Femur (tissue), 1 donor: ENCODE measurements at regions not wholly inside any gene's neighbourhood (a gene's known extent, or its start where the extent isn't known, plus 50 kb on each side); places are given as distances from the start of the nearest gene placed in this dataset.
"Not testable (repeated sequence)": the region's sequence is repeated elsewhere in the genome, so short reads cannot be mapped to it uniquely, and the experiment has no call there.

Source experiments
- DNase-seq: peaks from one replicate; pipeline ENCODE4 v3.0.0-alpha.2; 2017

- not testable (repeated sequence) for DNase-seq
These were observed 82.0 kb upstream of the ADRB2 start for GRCh38 chr5:148744380-148744779.

DNA sequence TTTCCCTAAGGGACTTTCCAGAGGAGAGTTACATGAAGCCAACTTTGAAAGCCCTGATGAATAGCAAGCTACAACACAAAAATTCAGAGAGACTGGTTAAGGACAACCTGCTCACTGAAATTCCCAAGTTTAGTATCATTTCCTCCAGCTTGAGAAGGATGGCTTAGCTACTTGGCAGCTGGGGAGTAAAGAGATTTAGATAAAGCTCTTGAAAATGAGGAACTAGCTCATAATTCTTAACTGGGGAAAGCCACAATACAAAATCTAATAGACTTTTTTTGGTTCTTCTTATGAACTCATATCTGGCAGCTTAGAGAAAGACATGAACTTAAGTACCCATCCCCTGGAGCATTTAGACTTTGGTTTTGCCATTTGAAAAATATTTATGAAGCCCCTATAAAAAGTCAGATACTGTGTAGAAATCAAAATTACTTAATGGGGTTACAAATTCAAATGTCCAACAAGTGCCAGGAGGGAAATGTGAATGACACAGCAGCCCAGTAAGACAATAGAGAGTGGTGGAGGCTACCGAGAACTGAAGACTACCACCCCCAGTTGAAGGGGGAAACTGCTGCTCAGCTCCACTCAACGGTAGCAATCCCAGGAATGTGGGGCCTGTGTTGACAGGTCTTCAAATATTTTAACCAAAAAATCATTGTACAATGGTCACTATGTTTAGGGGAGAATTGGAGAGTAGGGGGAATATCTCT, 79.4 kb upstream of the ADRB2 start:
- no peak for DNase-seq

- DNase-seq: no peak
These were observed 78.9 kb upstream of the ADRB2 start for GRCh38 chr5:148747536-148747906.

DNA sequence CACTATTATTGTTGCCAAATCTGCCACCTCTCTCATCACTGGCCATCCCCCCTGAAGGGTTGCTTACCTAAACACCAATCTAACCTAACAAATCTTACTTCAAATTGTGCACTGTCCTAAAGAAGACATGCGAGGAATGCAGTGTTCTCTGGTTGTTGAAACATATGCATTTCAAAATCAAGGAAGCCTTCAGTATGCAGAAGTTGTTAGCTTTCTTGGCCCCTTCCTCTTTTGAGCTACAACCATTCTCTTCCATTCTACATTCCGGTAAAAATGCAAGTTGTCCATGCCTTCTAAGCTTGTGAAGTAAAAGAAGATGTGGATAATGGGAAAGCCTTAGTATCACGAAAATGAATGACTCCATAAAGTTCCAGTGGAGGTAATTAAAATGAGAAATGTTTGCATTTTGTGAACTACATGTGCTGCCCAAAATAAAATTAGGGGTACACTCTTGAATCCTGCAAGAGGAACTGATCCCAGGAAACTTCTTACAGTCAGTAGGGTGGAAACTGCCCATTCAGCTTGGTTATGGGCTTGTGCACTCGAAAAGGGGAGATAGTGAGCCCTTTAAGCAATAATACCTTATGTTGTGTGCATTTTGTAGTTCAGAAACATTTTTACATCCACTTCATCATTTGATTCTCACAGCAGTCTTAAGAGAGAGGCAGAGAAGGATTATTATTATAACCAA, 77.6 kb upstream of the ADRB2 start:
- DNase-seq: no peak

- DNase-seq: no peak
These were observed 75.8 kb upstream of the ADRB2 start for GRCh38 chr5:148750614-148751013.

GRCh38 chr5:148751025-148751424, 75.4 kb upstream of the ADRB2 start:
- DNase-seq: no peak

- not testable (repeated sequence) for DNase-seq
These were observed 74.0 kb upstream of the ADRB2 start for GRCh38 chr5:148752375-148752774.

GRCh38 chr5:148759101-148759500, 67.3 kb upstream of the ADRB2 start:
- no peak for DNase-seq

DNA sequence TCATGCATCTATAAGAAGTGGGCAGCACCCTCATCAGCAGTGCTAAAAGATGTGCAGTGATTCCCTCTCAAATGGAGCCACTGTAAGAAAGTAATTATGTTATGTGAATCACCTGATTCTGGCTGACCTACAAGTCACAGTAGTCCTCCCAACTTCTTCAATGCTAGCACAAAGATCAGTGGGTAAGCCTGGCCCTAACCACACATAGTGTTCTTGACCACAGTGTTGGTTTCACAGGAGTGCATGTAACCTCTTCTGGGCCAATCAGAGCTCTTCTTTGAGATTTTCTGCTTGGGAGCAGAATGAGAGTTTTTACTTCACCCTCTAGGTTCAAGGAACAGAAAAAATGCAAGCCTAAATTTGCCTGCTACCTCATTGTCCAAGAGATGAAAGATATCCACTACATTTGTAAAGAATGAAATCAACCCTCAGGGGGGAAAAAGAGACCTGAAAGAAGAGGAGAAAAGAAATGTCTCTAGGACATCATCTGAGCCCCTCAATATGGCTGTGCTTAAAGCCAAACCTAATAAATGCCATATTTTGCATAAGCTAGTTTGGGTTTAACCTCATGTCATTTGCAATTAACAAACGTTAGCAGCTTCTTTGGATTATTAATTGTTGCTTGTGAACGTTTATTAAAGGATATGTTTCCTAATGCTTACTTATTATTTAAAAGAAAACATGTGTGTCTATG, 65.3 kb upstream of the ADRB2 start:
- no peak for DNase-seq

DNA sequence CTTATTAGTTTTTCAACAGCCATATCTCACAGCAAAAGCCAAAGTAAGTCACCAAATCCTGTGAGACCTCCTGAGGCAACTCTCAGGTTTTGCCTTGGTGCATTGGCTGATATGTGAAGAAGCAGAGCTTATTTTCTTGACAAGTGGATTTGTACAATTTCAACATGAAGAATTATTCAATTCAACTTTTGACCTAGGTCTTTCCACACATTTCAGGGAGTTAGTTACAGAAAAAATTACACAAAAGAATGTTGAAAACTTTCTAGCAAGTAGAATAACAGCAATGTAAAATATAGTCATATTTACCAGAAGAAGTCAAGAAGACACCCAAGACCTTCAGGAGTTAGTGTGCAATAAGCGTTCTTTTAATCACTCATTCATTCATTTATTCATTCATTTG, 62.4 kb upstream of the ADRB2 start:
- no peak for DNase-seq

DNA sequence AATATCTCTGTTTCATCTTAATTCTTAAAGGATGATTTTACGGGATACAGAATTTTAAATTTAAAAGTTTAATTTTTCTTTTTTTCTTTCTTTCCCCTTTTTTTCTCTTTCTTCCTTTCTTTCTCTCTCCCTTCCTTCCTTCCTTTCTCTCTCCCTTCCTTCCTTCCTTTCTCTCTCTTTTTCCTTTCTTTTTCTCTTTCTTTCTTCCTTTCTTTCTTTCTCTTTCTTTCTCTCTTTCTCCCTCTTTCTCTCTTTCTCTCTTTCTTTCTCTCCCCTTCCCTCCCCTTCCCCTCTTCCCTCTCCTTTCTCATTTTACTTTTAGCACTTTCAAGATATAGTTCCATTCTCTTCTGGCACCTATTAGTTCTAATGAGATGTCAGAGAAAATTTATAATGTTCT, 61.4 kb upstream of the ADRB2 start:
- no peak for DNase-seq

DNA sequence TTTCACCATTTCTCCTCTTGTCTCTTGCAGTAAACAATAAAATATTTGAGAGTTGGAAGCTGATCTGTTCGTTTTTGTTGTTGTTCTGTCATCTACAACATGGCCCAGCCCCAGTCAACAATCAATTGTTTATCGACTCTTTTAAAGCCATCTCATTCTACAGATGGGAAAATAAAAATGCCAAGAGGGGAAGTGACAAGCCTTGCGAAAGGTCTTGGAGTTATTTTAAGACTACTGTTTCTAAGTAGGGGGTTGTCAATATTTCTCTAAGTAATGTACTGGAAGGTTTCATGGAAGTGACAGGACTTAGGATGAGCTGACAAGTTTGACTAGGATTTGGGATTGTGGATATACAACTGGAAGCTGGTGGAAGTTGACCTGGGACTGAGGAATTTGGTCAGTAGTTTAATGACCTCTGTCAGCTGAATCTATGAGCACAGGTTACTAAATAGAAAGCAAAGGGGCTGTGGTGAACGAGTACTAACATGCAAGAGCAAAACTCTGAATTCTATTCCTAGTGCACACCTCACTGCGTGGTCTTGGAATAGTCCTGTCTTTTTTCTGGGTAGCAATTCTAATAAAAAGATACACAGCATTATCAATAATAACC, 57.5 kb upstream of the ADRB2 start:
- DNase-seq: no peak

GRCh38 chr5:148769941-148770340, 56.5 kb upstream of the ADRB2 start:
- DNase-seq: no peak

DNA sequence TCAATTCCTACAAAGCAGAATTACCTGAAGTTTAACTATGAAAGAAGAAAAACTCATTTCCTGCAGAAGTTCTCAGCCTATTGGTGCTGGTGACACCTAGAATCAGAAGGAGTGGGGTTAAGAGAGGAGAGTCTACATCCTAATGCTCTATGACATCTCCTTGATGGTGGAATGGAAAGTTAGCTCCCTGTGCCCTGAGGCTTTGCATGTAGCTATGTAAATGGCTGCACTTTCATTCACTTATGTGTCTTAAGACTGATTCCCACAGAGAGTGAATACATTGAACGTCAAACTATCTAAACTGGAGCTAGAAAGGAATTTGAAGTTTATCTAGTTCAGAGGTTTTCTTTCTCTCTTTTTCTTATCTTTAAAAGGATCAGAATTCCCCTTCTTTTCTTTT, 52.1 kb upstream of the ADRB2 start:
- no peak for DNase-seq

DNA sequence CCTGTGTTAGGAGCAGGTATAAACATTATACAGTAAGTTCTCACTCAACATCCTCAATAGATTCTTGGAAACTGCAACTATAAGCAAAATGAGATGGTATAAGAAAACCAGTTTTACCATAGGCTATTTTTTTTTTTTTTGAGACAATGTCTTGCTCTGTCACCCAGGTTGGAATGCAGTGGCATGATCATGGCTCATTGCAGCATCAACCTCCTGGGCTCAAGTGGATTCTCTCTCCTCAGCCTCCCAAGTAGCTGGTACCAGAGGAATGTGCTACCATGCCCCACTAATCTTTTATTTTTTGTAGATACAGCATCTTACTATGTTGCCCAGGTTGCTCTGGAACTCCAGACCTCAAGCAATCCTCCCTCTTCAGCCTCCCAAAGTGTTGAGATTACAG, 50.1 kb upstream of the ADRB2 start:
- no peak for DNase-seq
